ENCODE measurements at regions not wholly inside any gene's neighbourhood (a gene's known extent, or its start where the extent isn't known, plus 50 kb on each side); places are given as distances from the start of the nearest gene placed in this dataset.

DNA sequence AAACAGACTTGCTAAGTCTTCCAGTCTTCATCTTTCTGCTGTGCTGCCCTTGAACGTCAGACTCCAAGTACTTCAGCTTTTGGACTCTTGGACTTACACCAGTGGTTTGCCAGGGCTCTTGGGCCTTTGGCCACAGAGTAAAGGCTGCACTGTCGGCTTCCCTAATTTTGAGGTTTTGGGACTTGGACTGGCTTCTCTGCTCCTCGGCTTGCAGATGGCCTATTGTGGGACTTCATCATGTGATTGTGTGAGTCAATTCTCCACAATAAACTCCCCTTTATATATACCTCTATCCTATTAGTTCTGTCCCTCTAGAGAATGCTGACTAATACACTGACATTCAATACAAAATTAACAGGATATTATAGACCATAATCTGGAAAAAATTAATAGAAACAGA lies 628.1 kb downstream of the PLPP3 start:
- ChIA-PET POLR2A (ENCODE audit: low non-redundant PET) (no interaction called here), CTCF (no interaction called here)
- TF ChIP-seq, protein P1, sequence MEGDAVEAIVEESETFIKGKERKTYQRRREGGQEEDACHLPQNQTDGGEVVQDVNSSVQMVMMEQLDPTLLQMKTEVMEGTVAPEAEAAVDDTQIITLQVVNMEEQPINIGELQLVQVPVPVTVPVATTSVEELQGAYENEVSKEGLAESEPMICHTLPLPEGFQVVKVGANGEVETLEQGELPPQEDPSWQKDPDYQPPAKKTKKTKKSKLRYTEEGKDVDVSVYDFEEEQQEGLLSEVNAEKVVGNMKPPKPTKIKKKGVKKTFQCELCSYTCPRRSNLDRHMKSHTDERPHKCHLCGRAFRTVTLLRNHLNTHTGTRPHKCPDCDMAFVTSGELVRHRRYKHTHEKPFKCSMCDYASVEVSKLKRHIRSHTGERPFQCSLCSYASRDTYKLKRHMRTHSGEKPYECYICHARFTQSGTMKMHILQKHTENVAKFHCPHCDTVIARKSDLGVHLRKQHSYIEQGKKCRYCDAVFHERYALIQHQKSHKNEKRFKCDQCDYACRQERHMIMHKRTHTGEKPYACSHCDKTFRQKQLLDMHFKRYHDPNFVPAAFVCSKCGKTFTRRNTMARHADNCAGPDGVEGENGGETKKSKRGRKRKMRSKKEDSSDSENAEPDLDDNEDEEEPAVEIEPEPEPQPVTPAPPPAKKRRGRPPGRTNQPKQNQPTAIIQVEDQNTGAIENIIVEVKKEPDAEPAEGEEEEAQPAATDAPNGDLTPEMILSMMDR (conservative IDR thresholded peaks at IDR 0.05; ENCODE audit: low read depth): no peak
- no peak overlapping the region for H3K27ac ChIP-seq
- DNase-seq (ENCODE audit: low spot score): no peak

- POLR2A ChIA-PET (ENCODE audit: low non-redundant PET): no interaction called here
- no peak overlapping the region for H3K27ac ChIP-seq
- TF ChIP-seq, protein P1 (conservative IDR thresholded peaks at IDR 0.05; ENCODE audit: low read depth): no peak
- CTCF ChIA-PET: no interaction called here
- no peak for DNase-seq (ENCODE audit: low spot score)
Measured at GRCh38 chr1:55947446-55947845, 631.9 kb downstream of the PLPP3 start.

DNA sequence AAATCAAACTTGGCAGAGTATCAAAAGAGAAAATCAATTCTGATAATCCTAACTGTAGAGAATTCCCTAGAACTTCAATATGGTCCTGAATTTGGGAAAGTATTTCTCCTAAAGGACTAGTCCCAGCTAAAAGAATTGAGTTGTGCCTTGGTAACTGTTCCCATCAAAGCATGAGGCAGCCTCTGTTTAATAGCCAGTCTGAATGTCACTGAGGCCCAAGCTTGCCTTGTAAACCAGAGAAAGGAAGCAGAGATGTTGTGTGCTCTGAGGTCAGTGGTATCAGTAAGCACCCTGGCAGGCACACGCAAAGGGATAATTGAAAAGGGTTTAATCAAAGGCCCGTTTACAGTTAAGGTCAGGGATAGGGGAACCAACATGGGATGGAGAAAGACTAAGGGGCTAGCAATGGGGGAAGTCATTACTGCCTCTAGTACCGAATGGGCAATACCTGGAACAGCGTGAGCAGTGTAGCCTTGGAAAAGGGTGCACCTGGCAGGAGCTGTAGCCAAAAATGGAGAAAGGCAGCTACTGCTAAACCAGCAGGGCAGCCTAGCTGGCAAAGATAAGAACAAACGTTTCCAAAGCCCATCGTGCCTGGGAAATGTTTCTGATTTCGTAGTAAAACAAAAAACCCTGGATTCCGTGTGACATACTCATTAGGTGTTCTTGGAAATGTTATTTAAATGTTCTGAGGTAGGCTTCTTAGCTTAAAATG lies 635.5 kb downstream of the PLPP3 start:
- no peak for DNase-seq (ENCODE audit: low spot score)
- H3K27ac ChIP-seq: no peak overlapping the region
- ChIA-PET CTCF (interaction anchor here (0.5 kb wide), 1 partner anchor 207 kb away, joined by 6 read pairs; no protein-coding TSS in a partner anchor), POLR2A (ENCODE audit: low non-redundant PET) (no interaction called here)
- TF ChIP-seq, protein P1 (conservative IDR thresholded peaks at IDR 0.05; ENCODE audit: low read depth): no peak

DNA sequence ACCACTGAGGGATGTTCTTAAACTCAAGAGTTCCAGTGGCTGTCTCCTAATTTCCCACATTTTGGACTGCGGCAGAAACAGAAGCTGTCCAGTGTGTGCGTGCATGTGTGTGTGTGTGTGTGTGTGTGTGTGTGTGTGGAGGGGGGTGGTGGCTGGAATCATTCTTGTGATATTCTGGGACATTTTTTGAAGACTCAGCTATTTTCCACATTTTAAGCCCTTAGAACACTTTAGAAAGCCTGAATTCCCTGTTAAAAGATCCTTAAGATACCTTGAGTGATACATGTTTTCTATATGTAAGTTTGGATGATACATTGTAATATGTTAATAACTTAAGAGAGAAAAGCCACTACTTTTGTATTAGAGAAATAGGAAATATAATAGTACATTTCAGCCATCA lies 636.4 kb downstream of the PLPP3 start:
- ChIA-PET CTCF (no interaction called here), POLR2A (ENCODE audit: low non-redundant PET) (no interaction called here)
- TF ChIP-seq, protein P1 (conservative IDR thresholded peaks at IDR 0.05; ENCODE audit: low read depth): no peak
- H3K27ac ChIP-seq: no peak overlapping the region
- no peak for DNase-seq (ENCODE audit: low spot score)

- DNase-seq (ENCODE audit: low spot score): no peak
- no peak overlapping the region for H3K27ac ChIP-seq
- TF ChIP-seq, protein P1 (conservative IDR thresholded peaks at IDR 0.05; ENCODE audit: low read depth): no peak
- ChIA-PET CTCF (no interaction called here), POLR2A (ENCODE audit: low non-redundant PET) (no interaction called here)
Measured at GRCh38 chr1:55939866-55940265, 639.5 kb downstream of the PLPP3 start.

DNA sequence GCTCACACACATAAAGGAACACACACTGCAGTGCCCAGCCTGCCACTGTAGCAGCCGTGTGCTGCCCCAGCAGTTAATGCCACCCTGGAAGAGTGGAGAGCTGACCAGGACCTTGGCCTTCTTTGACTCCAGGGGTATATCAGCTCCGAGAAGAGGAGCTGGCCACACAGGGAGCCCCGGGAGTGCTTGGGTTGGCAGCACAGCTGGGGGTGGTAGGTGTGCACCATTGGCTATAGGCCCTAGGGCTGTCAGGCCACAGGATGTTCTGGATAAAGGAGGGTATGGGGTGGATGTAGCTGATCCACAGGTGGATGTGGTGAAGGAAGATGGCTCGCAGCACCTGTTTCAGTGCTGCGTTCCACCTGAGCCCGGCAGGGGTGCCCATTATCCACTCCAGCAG lies 640.5 kb downstream of the PLPP3 start:
- POLR2A ChIA-PET (ENCODE audit: low non-redundant PET): no interaction called here
- no peak overlapping the region for H3K27ac ChIP-seq
- CTCF ChIA-PET: interaction anchor here (0.7 kb wide), 1 partner anchor 1341 kb away, joined by 3 read pairs; no protein-coding TSS in a partner anchor
- no peak for DNase-seq (ENCODE audit: low spot score)
- TF ChIP-seq, protein P1 (conservative IDR thresholded peaks at IDR 0.05; ENCODE audit: low read depth): no peak

Data from RWPE1 (cell line).